NOMO-1 treated with DMSO at 0.1 percent for 48 hours (cell line): ENCODE measurements at regions not wholly inside any gene's neighbourhood (a gene's known extent, or its start where the extent isn't known, plus 50 kb on each side); places are given as distances from the start of the nearest gene placed in this dataset.
"Not testable (repeated sequence)": the region's sequence is repeated elsewhere in the genome, so short reads cannot be mapped to it uniquely, and the experiment has no call there.

ENCODE experiments used
- DNase-seq: peaks from one replicate; lab custom pipeline; 2025; ENCODE audit not compliant: unreplicated experiment; lab: John Stamatoyannopoulos, UW

GRCh38 chr16:85202631-85203461 is 90.6 kb upstream of the CIBAR2 start:
- DNase-seq, result no peak

- no peak for DNase-seq
Measured at GRCh38 chr16:85203462-85203813, 91.2 kb upstream of the CIBAR2 start.

- no peak for DNase-seq
Measured at GRCh38 chr16:85204242-85205010, 92.2 kb upstream of the CIBAR2 start.

GRCh38 chr16:85205257-85205656 is 93.0 kb upstream of the CIBAR2 start:
- not testable (repeated sequence) for DNase-seq

GRCh38 chr16:85205747-85206471 is 93.6 kb upstream of the CIBAR2 start:
- no peak for DNase-seq

GRCh38 chr16:85206472-85207356 is 94.4 kb upstream of the CIBAR2 start:
- DNase-seq, result no peak

- DNase-seq, result no peak
Measured at GRCh38 chr16:85207357-85207921, 95.2 kb upstream of the CIBAR2 start.

GRCh38 chr16:85208181-85208580 is 95.9 kb upstream of the CIBAR2 start:
- no peak for DNase-seq

- no peak for DNase-seq
Measured at GRCh38 chr16:85208643-85209520, 96.6 kb upstream of the CIBAR2 start.

- no peak for DNase-seq
Measured at GRCh38 chr16:85209526-85210121, 97.4 kb upstream of the CIBAR2 start.

- no peak for DNase-seq
Measured at GRCh38 chr16:85210423-85211169, 98.3 kb upstream of the CIBAR2 start.

GRCh38 chr16:85211271-85211801 is 99.1 kb upstream of the CIBAR2 start:
- no peak for DNase-seq

- DNase-seq, result no peak
Measured at GRCh38 chr16:85213926-85214675, 101.8 kb upstream of the CIBAR2 start.

- DNase-seq, result no peak
Measured at GRCh38 chr16:85215478-85216118, 103.3 kb upstream of the CIBAR2 start.

- DNase-seq, result no peak
Measured at GRCh38 chr16:85216522-85217375, 104.5 kb upstream of the CIBAR2 start.
